Retinal pigment epithelial cell (primary cell): ENCODE measurements at regions not wholly inside any gene's neighbourhood (a gene's known extent, or its start where the extent isn't known, plus 50 kb on each side); places are given as distances from the start of the nearest gene placed in this dataset.

Experiments used
- DNase-seq: peaks from one replicate; pipeline ENCODE4 v3.0.0-alpha.2; 2010; ENCODE audit warnings: low read depth
- H3K4me3 ChIP-seq: 2 replicates; pipeline ENCODE4 v1.5.1; 2011; ENCODE audit warnings: mild to moderate bottlenecking, low read length, control low read depth, moderate library complexity
- CTCF ChIP-seq: conservative IDR thresholded peaks from 2 replicates; pipeline ENCODE4 v1.5.1; 2011; ENCODE audit warnings: low read depth, low read length, control low read depth, inconsistent platforms

- no peak for TF ChIP-seq CTCF
- DNase-seq: no peak
- H3K4me3 ChIP-seq: no peak overlapping the region
Measured at GRCh38 chr1:55329091-55329490, 113.9 kb upstream of the USP24 start.

- DNase-seq: no peak
- no peak for TF ChIP-seq CTCF
- no peak overlapping the region for H3K4me3 ChIP-seq
Measured at GRCh38 chr1:55326496-55327243, 111.5 kb upstream of the USP24 start.

GRCh38 chr1:55323760-55324159 is 108.6 kb upstream of the USP24 start:
- TF ChIP-seq CTCF: no peak
- H3K4me3 ChIP-seq: no peak overlapping the region

GRCh38 chr1:55322842-55323241 is 107.7 kb upstream of the USP24 start:
- no peak overlapping the region for H3K4me3 ChIP-seq
- no peak for TF ChIP-seq CTCF
- DNase-seq: no peak

More at GRCh38 chr1:55323760-55324159, 108.6 kb upstream of the USP24 start:
- no peak for DNase-seq

- DNase-seq: no peak
- no peak for TF ChIP-seq CTCF
- no peak overlapping the region for H3K4me3 ChIP-seq
Measured at GRCh38 chr1:55321942-55322341, 106.8 kb upstream of the USP24 start.

GRCh38 chr1:55320891-55321290 is 105.7 kb upstream of the USP24 start:
- no peak for TF ChIP-seq CTCF
- H3K4me3 ChIP-seq: no peak overlapping the region
- no peak for DNase-seq

GRCh38 chr1:55318116-55318817 is 103.1 kb upstream of the USP24 start:
- TF ChIP-seq CTCF: no peak
- no peak overlapping the region for H3K4me3 ChIP-seq
- DNase-seq: no peak
